Stimulated activated CD8-positive, alpha-beta memory T cell treated with anti-CD3 and anti-CD28 coated beads, Interleukin-12 subunit alpha, Interleukin-12 subunit beta, amount 100 ng/mL, for 24 hours (primary cell): ENCODE measurements at regions not wholly inside any gene's neighbourhood (a gene's known extent, or its start where the extent isn't known, plus 50 kb on each side); places are given as distances from the start of the nearest gene placed in this dataset.
A peak's percentile ranks its signal among the peaks of the same experiment; 100 is the strongest.
"Not testable (repeated sequence)": the region's sequence is repeated elsewhere in the genome, so short reads cannot be mapped to it uniquely, and the experiment has no call there.

Source experiments
- DNase-seq: peaks from one replicate; pipeline ENCODE4 v3.0.0-alpha.2; 2020; ENCODE audit errors: extremely low read depth

GRCh38 chr19:27851543-27852060, 1361.3 kb downstream of the UQCRFS1 start:
- no peak for DNase-seq

GRCh38 chr19:27851002-27851481, 1361.9 kb downstream of the UQCRFS1 start:
- DNase-seq: no peak

GRCh38 chr19:27846944-27847343, 1366.0 kb downstream of the UQCRFS1 start:
- no peak for DNase-seq

- no peak for DNase-seq
Measured at GRCh38 chr19:27844261-27844660, 1368.7 kb downstream of the UQCRFS1 start.

GRCh38 chr19:27843861-27844260, 1369.1 kb downstream of the UQCRFS1 start:
- no peak for DNase-seq

- DNase-seq: no peak
Measured at GRCh38 chr19:27833031-27833430, 1379.9 kb downstream of the UQCRFS1 start.

- no peak for DNase-seq
Measured at GRCh38 chr19:27828829-27829228, 1384.1 kb downstream of the UQCRFS1 start.

- no peak for DNase-seq
Measured at GRCh38 chr19:27824108-27824507, 1388.8 kb downstream of the UQCRFS1 start.

GRCh38 chr19:27822336-27822735, 1390.6 kb downstream of the UQCRFS1 start:
- DNase-seq: no peak

- DNase-seq: no peak
Measured at GRCh38 chr19:27821418-27822018, 1391.4 kb downstream of the UQCRFS1 start.

GRCh38 chr19:27815985-27816384, 1397.0 kb downstream of the UQCRFS1 start:
- DNase-seq: no peak

GRCh38 chr19:27814834-27815233, 1398.1 kb downstream of the UQCRFS1 start:
- DNase-seq: not testable (repeated sequence)

GRCh38 chr19:27814274-27814673, 1398.7 kb downstream of the UQCRFS1 start:
- not testable (repeated sequence) for DNase-seq

- no peak for DNase-seq
Measured at GRCh38 chr19:27806471-27807070, 1406.4 kb downstream of the UQCRFS1 start.

- no peak for DNase-seq
Measured at GRCh38 chr19:27805848-27806247, 1407.1 kb downstream of the UQCRFS1 start.

GRCh38 chr19:27802293-27802692, 1410.7 kb downstream of the UQCRFS1 start:
- not testable (repeated sequence) for DNase-seq

- no peak for DNase-seq
Measured at GRCh38 chr19:27796540-27796939, 1416.4 kb downstream of the UQCRFS1 start.

GRCh38 chr19:27796073-27796472, 1416.9 kb downstream of the UQCRFS1 start:
- DNase-seq: no peak

- no peak for DNase-seq
Measured at GRCh38 chr19:27795369-27795768, 1417.6 kb downstream of the UQCRFS1 start.

GRCh38 chr19:27794494-27795042, 1418.4 kb downstream of the UQCRFS1 start:
- no peak for DNase-seq

- DNase-seq: peak; percentile 79
Measured at GRCh38 chr19:27793644-27794493, 1419.1 kb downstream of the UQCRFS1 start.

GRCh38 chr19:27793128-27793643, 1419.8 kb downstream of the UQCRFS1 start:
- DNase-seq: peak; percentile 57
